ENCODE measurements at regions not wholly inside any gene's neighbourhood (a gene's known extent, or its start where the extent isn't known, plus 50 kb on each side); places are given as distances from the start of the nearest gene placed in this dataset.

GRCh38 chr13:70529652-70530051, 421.4 kb upstream of the KLHL1 start:
- ATAC-seq (no peak), FAIRE-seq (no peak), DNase-seq (ENCODE audit: low read depth in 1 of 2, low spot score in 1 of 2) (no peak)
- H3K9me3 ChIP-seq = no peaks in the 10 kb centered on the region
- no peaks in the 10 kb centered on the region for H3K4me1 ChIP-seq
- TF ChIP-seq ZFP36 (IDR thresholded peaks at IDR 0.05; ENCODE audit: borderline replicate concordance, partially characterized antibody) (no peak), SREBF2 (IDR thresholded peaks at IDR 0.05) (no peak), EP300 (IDR thresholded peaks at IDR 0.05) (no peak), CEBPB (IDR thresholded peaks at IDR 0.05) (no peak), HEYL (CRISPR knock-in tag; IDR thresholded peaks at IDR 0.05) (no peak), ELK1 (IDR thresholded peaks at IDR 0.05; ENCODE audit: low read depth, low read length) (no peak), CHD4 (IDR thresholded peaks at IDR 0.05; ENCODE audit: borderline replicate concordance) (no peak), POLR2A (IDR thresholded peaks at IDR 0.05; ENCODE audit: low read length) (no peak), REST (IDR thresholded peaks at IDR 0.05) (no peak), CBX8 (IDR thresholded peaks at IDR 0.05) (no peak), ZSCAN20 (CRISPR knock-in tag; IDR thresholded peaks at IDR 0.05) (no peak), BCL3 (IDR thresholded peaks at IDR 0.05) (no peak), KDM5A (IDR thresholded peaks at IDR 0.05) (no peak), JUN (IDR thresholded peaks at IDR 0.05) (no peak), TFCP2L1 (CRISPR knock-in tag; IDR thresholded peaks at IDR 0.05) (no peak), HES2 (IDR thresholded peaks at IDR 0.05) (no peak), CTCF (IDR thresholded peaks at IDR 0.05) (no peak), ZC3H11A (IDR thresholded peaks at IDR 0.05) (no peak), KDM1A (IDR thresholded peaks at IDR 0.05; ENCODE audit: low read depth) (no peak)
- 26% methylated on average over 2 of the region's 2 CpGs for WGBS (ENCODE audit: missing lambda C conversion rate)
- H3K27ac ChIP-seq = no peak overlapping the region
- CTCF ChIA-PET = no interaction called here
- H3K4me2 ChIP-seq = no peak overlapping the region
- POLR2A ChIA-PET = no interaction called here
- H3K4me3 ChIP-seq = no peak overlapping the region

GRCh38 chr13:70527599-70527998, 419.3 kb upstream of the KLHL1 start:
- FAIRE-seq (no peak), ATAC-seq (no peak), DNase-seq (ENCODE audit: low read depth in 1 of 2, low spot score in 1 of 2) (no peak)
- POLR2A ChIA-PET = no interaction called here
- no peak overlapping the region for H3K4me3 ChIP-seq
- H3K27ac ChIP-seq = no peak overlapping the region
- no peak overlapping the region for H3K4me2 ChIP-seq
- H3K4me1 ChIP-seq = no peaks in the 10 kb centered on the region
- CTCF ChIA-PET = no interaction called here
- no peaks in the 10 kb centered on the region for H3K9me3 ChIP-seq
- 53% methylated on average over 5 of the region's 5 CpGs for WGBS (ENCODE audit: missing lambda C conversion rate)
- TF ChIP-seq RCOR1 (IDR thresholded peaks at IDR 0.05; ENCODE audit: low read depth, low read length) (no peak), POLR2AphosphoS2 (conservative IDR thresholded peaks at IDR 0.05; ENCODE audit: low read length) (no peak), CHD4 (IDR thresholded peaks at IDR 0.05; ENCODE audit: borderline replicate concordance) (no peak), USF2 (IDR thresholded peaks at IDR 0.05) (no peak), BCL3 (IDR thresholded peaks at IDR 0.05) (no peak), NPAS2 (CRISPR knock-in tag; IDR thresholded peaks at IDR 0.05; ENCODE audit: borderline replicate concordance) (no peak), BHLHE40 (IDR thresholded peaks at IDR 0.05; ENCODE audit: low read depth, low read length) (no peak), SREBF2 (IDR thresholded peaks at IDR 0.05) (no peak), RNF2 (IDR thresholded peaks at IDR 0.05; ENCODE audit: borderline replicate concordance, low read depth) (no peak), ZNF302 (CRISPR knock-in tag; IDR thresholded peaks at IDR 0.05) (no peak), HOXB5 (CRISPR knock-in tag; IDR thresholded peaks at IDR 0.05) (no peak), FOSL2 (IDR thresholded peaks at IDR 0.05) (no peak), FOSL2 (CRISPR knock-in tag; IDR thresholded peaks at IDR 0.05) (no peak)
